ENCODE measurements at regions not wholly inside any gene's neighbourhood (a gene's known extent, or its start where the extent isn't known, plus 50 kb on each side); places are given as distances from the start of the nearest gene placed in this dataset.

- TF ChIP-seq USF2 (IDR thresholded peaks at IDR 0.05; ENCODE audit: low read length) (no peak), CTCF (IDR thresholded peaks at IDR 0.05; ENCODE audit: control extremely low read depth in 1 of 3, insufficient read depth in 1 of 3, low read depth in 1 of 3, low read length in 3 of 3) (no peak)
Observed at GRCh38 chr2:56127463-56128152, 56.2 kb upstream of the CCDC85A start.

All from H1 (cell line).